HUES48 (cell line): ENCODE measurements at regions not wholly inside any gene's neighbourhood (a gene's known extent, or its start where the extent isn't known, plus 50 kb on each side); places are given as distances from the start of the nearest gene placed in this dataset.

ENCODE experiments used
- H3K27ac ChIP-seq: one replicate; pipeline ENCODE4 v1.7.0; 2013; ENCODE audit warnings: low read depth, low read length, inconsistent platforms
- H3K27me3 ChIP-seq: 2 replicates; pipeline ENCODE4 v1.6.1; 2013; ENCODE audit warnings: mild to moderate bottlenecking, low read length; ENCODE audit not compliant: control insufficient read depth, insufficient read depth
- H3K36me3 ChIP-seq: 2 replicates; pipeline ENCODE4 v1.6.1; 2013; ENCODE audit warnings: low read length; ENCODE audit not compliant: control insufficient read depth, insufficient read depth
- H3K4me1 ChIP-seq: 2 replicates; pipeline ENCODE4 v1.6.1; 2013; ENCODE audit warnings: mild to moderate bottlenecking, low read length; ENCODE audit not compliant: control insufficient read depth, insufficient read depth
- H3K4me3 ChIP-seq: 2 replicates; pipeline ENCODE4 v1.5.1; 2013; ENCODE audit warnings: mild to moderate bottlenecking, low read depth, low read length
- H3K9ac ChIP-seq: 2 replicates; pipeline ENCODE4 v1.6.1; 2013; ENCODE audit warnings: mild to moderate bottlenecking, low read depth, low read length, moderate library complexity
- H3K9me3 ChIP-seq: 2 replicates; pipeline ENCODE4 v1.6.1; 2013; ENCODE audit warnings: low read length; ENCODE audit not compliant: control insufficient read depth, insufficient read depth

DNA sequence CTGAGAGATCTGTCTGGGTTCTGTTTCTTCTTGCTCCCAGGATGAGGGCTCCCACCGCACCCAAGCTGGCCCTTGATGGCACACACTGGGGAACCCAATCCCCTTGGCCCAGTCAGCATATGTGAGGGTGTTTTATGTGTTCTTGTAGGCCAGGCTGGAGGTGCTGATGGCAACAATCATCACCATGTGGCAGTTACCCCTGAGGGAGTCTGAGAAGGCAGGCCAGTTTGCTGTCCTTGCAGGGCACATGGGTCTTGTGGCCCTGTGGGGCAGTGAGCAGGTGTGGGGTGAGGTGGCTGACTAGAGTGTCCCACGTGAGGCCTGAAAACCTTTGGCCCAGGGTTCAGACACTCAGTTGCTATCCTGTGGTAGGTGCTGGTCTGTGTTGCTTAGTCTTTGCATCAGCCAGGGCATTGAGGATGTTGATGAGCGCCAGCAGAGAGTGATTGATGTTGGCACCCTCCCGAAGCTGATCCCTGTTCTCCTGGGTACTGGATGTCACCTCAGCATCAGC, 2183.0 kb downstream of the TP53TG3F start:
- Histone ChIP-seq H3K36me3 (no peaks in the 10 kb centered on the region), H3K27ac (no peak overlapping the region), H3K9me3 (peaks cover 88% of the 10 kb centered on the region), H3K4me1 (no peaks in the 10 kb centered on the region), H3K4me3 (no peak overlapping the region), H3K27me3 (no peaks in the 10 kb centered on the region), H3K9ac (no peak overlapping the region)

DNA sequence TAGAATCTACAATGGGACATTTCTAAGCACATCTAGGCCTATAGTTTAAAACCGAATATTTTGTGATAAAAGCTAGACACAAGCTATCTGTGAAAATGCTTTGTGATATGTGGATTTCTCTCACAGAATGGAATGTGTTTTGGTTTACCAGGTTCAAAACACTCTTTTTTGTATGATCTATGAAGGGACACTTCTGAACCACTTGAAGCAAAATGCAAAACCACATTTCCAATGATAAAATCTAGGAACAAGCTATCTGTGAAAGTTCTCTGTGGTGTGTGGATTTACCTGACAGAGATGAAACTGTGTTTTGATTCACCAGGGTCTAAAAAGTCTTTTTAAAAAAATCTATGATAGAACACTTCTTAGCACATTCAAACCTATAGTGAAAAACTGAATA, 2192.4 kb downstream of the TP53TG3F start:
- no peaks in the 10 kb centered on the region for H3K27me3 ChIP-seq
- H3K9ac ChIP-seq = no peak overlapping the region
- no peaks in the 10 kb centered on the region for H3K36me3 ChIP-seq
- no peaks in the 10 kb centered on the region for H3K4me1 ChIP-seq
- peaks cover 87% of the 10 kb centered on the region for H3K9me3 ChIP-seq
- H3K4me3 ChIP-seq = no peak overlapping the region
- H3K27ac ChIP-seq = no peak overlapping the region

- H3K27me3 ChIP-seq = no peaks in the 10 kb centered on the region
- no peak overlapping the region; the same call in 1 of the 2 replicates for H3K4me3 ChIP-seq
- H3K36me3 ChIP-seq = no peaks in the 10 kb centered on the region
- H3K9me3 ChIP-seq = peaks cover 85% of the 10 kb centered on the region
- H3K9ac ChIP-seq = no peak overlapping the region
- no peaks in the 10 kb centered on the region for H3K4me1 ChIP-seq
- no peak overlapping the region for H3K27ac ChIP-seq
These were observed 2204.8 kb downstream of the TP53TG3F start for GRCh38 chr16:35664091-35664693.

- no peak overlapping the region for H3K27ac ChIP-seq
- H3K36me3 ChIP-seq = no peaks in the 10 kb centered on the region
- no peaks in the 10 kb centered on the region for H3K27me3 ChIP-seq
- no peak overlapping the region for H3K4me3 ChIP-seq
- no peaks in the 10 kb centered on the region for H3K4me1 ChIP-seq
- no peak overlapping the region for H3K9ac ChIP-seq
- peaks cover 96% of the 10 kb centered on the region for H3K9me3 ChIP-seq
These were observed 2225.7 kb downstream of the TP53TG3F start for GRCh38 chr16:35685085-35685484.

GRCh38 chr16:35686595-35686994, 2227.2 kb downstream of the TP53TG3F start:
- Histone ChIP-seq H3K27ac (no peak overlapping the region), H3K4me3 (no peak overlapping the region), H3K9me3 (peaks cover 96% of the 10 kb centered on the region), H3K9ac (no peak overlapping the region), H3K27me3 (no peaks in the 10 kb centered on the region), H3K36me3 (no peaks in the 10 kb centered on the region), H3K4me1 (no peaks in the 10 kb centered on the region)

- Histone ChIP-seq H3K4me1 (no peaks in the 10 kb centered on the region), H3K27me3 (no peaks in the 10 kb centered on the region), H3K9me3 (peaks cover 96% of the 10 kb centered on the region), H3K9ac (no peak overlapping the region), H3K27ac (no peak overlapping the region), H3K4me3 (no peak overlapping the region), H3K36me3 (no peaks in the 10 kb centered on the region)
These were observed 2227.7 kb downstream of the TP53TG3F start for GRCh38 chr16:35687071-35687470.

DNA sequence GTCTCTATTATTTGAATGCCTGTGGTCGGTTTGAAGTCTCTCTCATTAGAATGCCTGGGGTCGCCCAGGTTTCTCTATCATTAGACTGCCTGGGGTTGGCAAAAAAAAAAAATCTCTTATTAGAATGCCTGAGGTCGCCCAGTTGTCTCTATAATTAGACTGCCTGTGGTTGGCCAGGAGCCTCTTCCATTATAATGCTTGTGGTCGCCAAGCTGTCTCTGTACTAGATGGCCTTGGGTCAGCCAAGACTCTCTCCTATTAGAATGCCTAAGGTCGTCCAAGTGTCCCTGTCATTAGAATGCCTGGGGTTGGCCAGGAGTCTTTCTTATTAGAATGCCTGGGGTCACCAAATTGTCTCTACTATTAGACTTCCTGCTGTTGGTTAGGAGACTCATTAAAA, 2228.4 kb downstream of the TP53TG3F start:
- Histone ChIP-seq H3K4me3 (no peak overlapping the region), H3K27ac (no peak overlapping the region), H3K9me3 (peaks cover 96% of the 10 kb centered on the region), H3K36me3 (no peaks in the 10 kb centered on the region), H3K4me1 (no peaks in the 10 kb centered on the region), H3K9ac (no peak overlapping the region), H3K27me3 (no peaks in the 10 kb centered on the region)

GRCh38 chr16:35689764-35690163, 2230.4 kb downstream of the TP53TG3F start:
- Histone ChIP-seq H3K27me3 (no peaks in the 10 kb centered on the region), H3K9ac (no peak overlapping the region), H3K4me3 (no peak overlapping the region), H3K4me1 (no peaks in the 10 kb centered on the region), H3K36me3 (no peaks in the 10 kb centered on the region), H3K27ac (no peak overlapping the region), H3K9me3 (peaks cover 96% of the 10 kb centered on the region)

GRCh38 chr16:35690413-35690812, 2231.0 kb downstream of the TP53TG3F start:
- no peak overlapping the region for H3K4me3 ChIP-seq
- no peaks in the 10 kb centered on the region for H3K36me3 ChIP-seq
- peaks cover 96% of the 10 kb centered on the region for H3K9me3 ChIP-seq
- H3K27me3 ChIP-seq = no peaks in the 10 kb centered on the region
- H3K4me1 ChIP-seq = no peaks in the 10 kb centered on the region
- no peak overlapping the region for H3K9ac ChIP-seq
- H3K27ac ChIP-seq = no peak overlapping the region

DNA sequence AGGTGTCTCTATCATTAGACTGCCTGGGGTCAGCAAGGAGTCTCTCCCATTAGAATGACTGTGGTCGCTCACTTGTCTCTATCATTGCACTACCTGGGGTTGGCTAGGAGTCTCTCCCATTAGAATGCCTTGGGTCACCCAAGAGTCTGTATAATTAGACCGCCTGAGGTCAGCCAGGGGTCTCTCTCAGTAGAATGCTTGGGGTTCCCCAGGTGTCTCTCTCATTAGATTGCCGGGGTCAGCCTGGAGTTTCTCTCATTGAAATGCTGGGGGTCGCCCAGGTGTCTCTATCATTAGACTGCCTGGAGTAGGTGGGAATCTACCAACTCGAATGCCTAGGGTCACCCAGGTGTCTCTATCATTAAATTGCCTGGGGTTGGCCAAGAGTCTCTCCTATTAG, 2231.6 kb downstream of the TP53TG3F start:
- H3K27ac ChIP-seq = no peak overlapping the region
- H3K36me3 ChIP-seq = no peaks in the 10 kb centered on the region
- no peaks in the 10 kb centered on the region for H3K4me1 ChIP-seq
- peaks cover 96% of the 10 kb centered on the region for H3K9me3 ChIP-seq
- H3K4me3 ChIP-seq = no peak overlapping the region
- no peaks in the 10 kb centered on the region for H3K27me3 ChIP-seq
- no peak overlapping the region for H3K9ac ChIP-seq

- H3K27ac ChIP-seq = no peak overlapping the region
- H3K27me3 ChIP-seq = no peaks in the 10 kb centered on the region
- H3K9ac ChIP-seq = no peak overlapping the region
- H3K9me3 ChIP-seq = peaks cover 93% of the 10 kb centered on the region
- H3K4me3 ChIP-seq = no peak overlapping the region
- no peaks in the 10 kb centered on the region for H3K4me1 ChIP-seq
- H3K36me3 ChIP-seq = no peaks in the 10 kb centered on the region
These were observed 2233.4 kb downstream of the TP53TG3F start for GRCh38 chr16:35692824-35693223.
